ENCODE measurements at regions not wholly inside any gene's neighbourhood (a gene's known extent, or its start where the extent isn't known, plus 50 kb on each side); places are given as distances from the start of the nearest gene placed in this dataset.

- TF ChIP-seq CTCF (IDR thresholded peaks at IDR 0.05) (no peak), POLR2AphosphoS5 (IDR thresholded peaks at IDR 0.05; ENCODE audit: low read depth, low read length) (no peak), SIN3A (IDR thresholded peaks at IDR 0.05; ENCODE audit: borderline replicate concordance, insufficient read depth, low read depth, low read length) (no peak)
- TF ChIP-seq, protein P1, sequence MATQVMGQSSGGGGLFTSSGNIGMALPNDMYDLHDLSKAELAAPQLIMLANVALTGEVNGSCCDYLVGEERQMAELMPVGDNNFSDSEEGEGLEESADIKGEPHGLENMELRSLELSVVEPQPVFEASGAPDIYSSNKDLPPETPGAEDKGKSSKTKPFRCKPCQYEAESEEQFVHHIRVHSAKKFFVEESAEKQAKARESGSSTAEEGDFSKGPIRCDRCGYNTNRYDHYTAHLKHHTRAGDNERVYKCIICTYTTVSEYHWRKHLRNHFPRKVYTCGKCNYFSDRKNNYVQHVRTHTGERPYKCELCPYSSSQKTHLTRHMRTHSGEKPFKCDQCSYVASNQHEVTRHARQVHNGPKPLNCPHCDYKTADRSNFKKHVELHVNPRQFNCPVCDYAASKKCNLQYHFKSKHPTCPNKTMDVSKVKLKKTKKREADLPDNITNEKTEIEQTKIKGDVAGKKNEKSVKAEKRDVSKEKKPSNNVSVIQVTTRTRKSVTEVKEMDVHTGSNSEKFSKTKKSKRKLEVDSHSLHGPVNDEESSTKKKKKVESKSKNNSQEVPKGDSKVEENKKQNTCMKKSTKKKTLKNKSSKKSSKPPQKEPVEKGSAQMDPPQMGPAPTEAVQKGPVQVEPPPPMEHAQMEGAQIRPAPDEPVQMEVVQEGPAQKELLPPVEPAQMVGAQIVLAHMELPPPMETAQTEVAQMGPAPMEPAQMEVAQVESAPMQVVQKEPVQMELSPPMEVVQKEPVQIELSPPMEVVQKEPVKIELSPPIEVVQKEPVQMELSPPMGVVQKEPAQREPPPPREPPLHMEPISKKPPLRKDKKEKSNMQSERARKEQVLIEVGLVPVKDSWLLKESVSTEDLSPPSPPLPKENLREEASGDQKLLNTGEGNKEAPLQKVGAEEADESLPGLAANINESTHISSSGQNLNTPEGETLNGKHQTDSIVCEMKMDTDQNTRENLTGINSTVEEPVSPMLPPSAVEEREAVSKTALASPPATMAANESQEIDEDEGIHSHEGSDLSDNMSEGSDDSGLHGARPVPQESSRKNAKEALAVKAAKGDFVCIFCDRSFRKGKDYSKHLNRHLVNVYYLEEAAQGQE (IDR thresholded peaks at IDR 0.05; ENCODE audit: insufficient read depth in 1 of 2, low read depth in 2 of 2, low read length in 1 of 2), result no peak
Measured at GRCh38 chr4:159526172-159526571, 423.3 kb downstream of the RAPGEF2 start.

Measured in Panc1 (cell line).